Sigmoid colon (tissue), 4 donors: ENCODE measurements at regions not wholly inside any gene's neighbourhood (a gene's known extent, or its start where the extent isn't known, plus 50 kb on each side); places are given as distances from the start of the nearest gene placed in this dataset.

ENCODE experiments used
- CTCF ChIP-seq, 4 experiments: fragments of 450-650 bp in 3 of 4; fragments of 200-600 bp in 1 of 4; IDR thresholded peaks; one replicate each; pipeline ENCODE4 v1.5.1; 2016 to 2019; ENCODE audit warnings: antibody characterized with exemption in 4 of 4, mild to moderate bottlenecking in 3 of 4, moderate library complexity in 2 of 4
- EP300 ChIP-seq, 4 donors: sonication (generic); formaldehyde crosslinking; IDR thresholded peaks; one replicate each; pipeline ENCODE4 v1.6.1; 2017; ENCODE audit warnings: antibody characterized with exemption in 4 of 4
- POLR2A ChIP-seq, 2 donors: fragments of 450-650 bp; IDR thresholded peaks; one replicate each; pipeline ENCODE4 v1.6.1; 2016; ENCODE audit warnings: antibody characterized with exemption in 2 of 2, mild to moderate bottlenecking in 2 of 2, moderate library complexity in 2 of 2
- POLR2AphosphoS5 ChIP-seq, 4 donors: sonication (generic); formaldehyde crosslinking; IDR thresholded peaks; one replicate each; pipeline ENCODE4 v1.6.1; 2017; ENCODE audit warnings: antibody characterized with exemption in 4 of 4

- no peak for TF ChIP-seq CTCF (IDR thresholded peaks at IDR 0.05)
- TF ChIP-seq EP300 (IDR thresholded peaks at IDR 0.05): no peak
- no peak for TF ChIP-seq POLR2A (IDR thresholded peaks at IDR 0.05)
- no peak for TF ChIP-seq POLR2AphosphoS5 (IDR thresholded peaks at IDR 0.05)
These were observed 318.5 kb upstream of the CHD1 start for GRCh38 chr5:99247346-99247745.
